Choroid plexus epithelial cell (primary cell): ENCODE measurements at regions not wholly inside any gene's neighbourhood (a gene's known extent, or its start where the extent isn't known, plus 50 kb on each side); places are given as distances from the start of the nearest gene placed in this dataset.

ENCODE experiments used
- DNase-seq: peaks from one replicate; pipeline ENCODE4 v3.0.0-alpha.2; 2010; ENCODE audit warnings: low read depth
- H3K4me3 ChIP-seq: 2 replicates; pipeline ENCODE4 v1.5.1; 2011; ENCODE audit warnings: low read depth, mild to moderate bottlenecking, control low read depth, low read length, moderate library complexity
- CTCF ChIP-seq: conservative IDR thresholded peaks from 2 replicates; pipeline ENCODE4 v1.5.1; 2011; ENCODE audit warnings: low read depth, mild to moderate bottlenecking, control low read depth, inconsistent platforms, low read length, moderate library complexity

DNA sequence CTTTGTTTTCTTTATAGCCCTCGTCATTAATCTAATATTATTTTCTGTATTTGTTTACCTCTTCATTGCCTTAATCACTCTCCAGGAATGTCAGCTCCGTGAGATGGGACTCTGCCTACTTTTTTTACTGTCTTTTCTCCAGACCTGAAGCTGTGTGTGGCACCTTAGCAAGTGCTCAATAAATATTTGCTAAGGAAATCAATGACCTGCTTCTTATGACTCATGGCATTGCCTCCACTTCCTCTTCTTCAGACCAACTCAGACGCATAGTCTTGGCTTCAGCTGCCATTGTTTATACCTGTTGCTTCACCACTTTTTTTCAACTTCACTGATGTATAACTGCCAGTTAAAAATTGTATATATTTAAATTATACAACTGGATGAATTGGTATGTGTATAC lies 218.5 kb upstream of the CMC1 start:
- H3K4me3 ChIP-seq = no peak overlapping the region
- TF ChIP-seq CTCF = no peak
- DNase-seq = no peak

- no peak for DNase-seq
- no peak for TF ChIP-seq CTCF
- H3K4me3 ChIP-seq = no peak overlapping the region
Observed at GRCh38 chr3:28028554-28028953, 212.9 kb upstream of the CMC1 start.

DNA sequence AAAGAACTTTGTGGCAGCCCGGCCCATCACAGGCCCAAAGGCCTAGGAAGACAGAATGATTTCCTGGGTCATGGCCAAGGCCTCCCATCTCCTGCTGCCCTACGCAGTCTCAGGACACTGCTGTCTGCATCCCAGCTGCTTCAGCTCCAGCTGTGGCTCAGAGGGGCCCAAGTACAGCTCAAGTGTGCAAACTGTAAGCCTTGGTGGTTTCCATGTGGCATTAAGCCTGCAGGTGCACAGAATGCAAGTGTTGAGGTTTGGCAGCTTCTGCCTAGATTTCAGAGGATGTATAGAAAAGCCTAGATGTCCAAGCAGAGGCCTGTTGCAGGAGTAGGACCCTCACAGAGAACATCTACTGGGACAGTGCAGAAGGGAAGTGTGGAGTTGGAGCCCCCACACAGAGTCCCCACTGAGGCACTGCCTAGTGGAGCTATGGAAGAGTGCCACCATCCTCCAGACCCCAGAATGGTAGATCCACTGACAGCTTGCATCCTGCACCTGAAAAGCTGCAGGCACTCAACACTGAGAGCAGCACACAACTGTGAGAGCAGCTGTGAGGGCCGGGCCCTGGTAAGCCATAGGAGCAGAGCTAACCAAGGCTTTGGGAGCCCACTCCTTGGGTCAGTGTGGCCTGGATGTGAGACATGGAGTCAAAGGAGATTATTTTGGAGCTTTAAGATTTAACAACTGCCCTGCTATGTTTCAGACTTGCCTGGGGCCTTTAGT lies 208.2 kb upstream of the CMC1 start:
- no peak for TF ChIP-seq CTCF
- DNase-seq = no peak
- H3K4me3 ChIP-seq = no peak overlapping the region

- no peak overlapping the region for H3K4me3 ChIP-seq
- no peak for TF ChIP-seq CTCF
- no peak for DNase-seq
Observed at GRCh38 chr3:28036599-28037575, 204.5 kb upstream of the CMC1 start.

- TF ChIP-seq CTCF = no peak
- H3K4me3 ChIP-seq = no peak overlapping the region
- DNase-seq = no peak
Observed at GRCh38 chr3:28039234-28039633, 202.2 kb upstream of the CMC1 start.

- H3K4me3 ChIP-seq = no peak overlapping the region
- no peak for TF ChIP-seq CTCF
- DNase-seq = no peak
Observed at GRCh38 chr3:28039829-28040228, 201.6 kb upstream of the CMC1 start.
